HepG2 (cell line): ENCODE measurements at regions not wholly inside any gene's neighbourhood (a gene's known extent, or its start where the extent isn't known, plus 50 kb on each side); places are given as distances from the start of the nearest gene placed in this dataset.

Source experiments
- ATAC-seq: fragments of 200-7000 bp; cut with Tn5 transposase; 3 replicates; pipeline ENCODE4 v1.9.1; 2020; ENCODE audit warnings: mild to moderate bottlenecking, moderate library complexity
- BruUV-seq: library from RNA; stranded (reverse); fragments of 400-500 nt; replicated peaks from 2 replicates; lab custom pipeline; 2021; lab: Mats Ljungman, UMichigan
- CTCF ChIA-PET: fragments of 300-600 bp; formaldehyde crosslinking; extraction: SDS; loops from one replicate; lab custom pipeline; 2021; ENCODE audit warnings: low total read pairs, inconsistent platforms, low intra/inter-chr PET ratio; lab: Yijun Ruan, JAX
- POLR2A ChIA-PET: fragments of 350-600 bp; sonication (Branson Sonifier 250); formaldehyde crosslinking; loops from one replicate; lab custom pipeline; 2020; ENCODE audit warnings: antibody characterized with exemption, inconsistent platforms; lab: Yijun Ruan, JAX
- DNase-seq: peaks from one replicate; pipeline ENCODE4 v3.0.0-alpha.2; 2015; ENCODE audit warnings: low spot score
- FAIRE-seq: peaks from 3 replicates; lab custom pipeline; 2011; peaks lifted over from hg19 to GRCh38; lab: Jason Lieb, UNC
- H2AFZ ChIP-seq: one replicate; pipeline ENCODE4 v1.6.1; 2011; ENCODE audit warnings: low read length, inconsistent platforms
- H3K27ac ChIP-seq: fragments of 300-600 bp; 3 replicates; pipeline ENCODE4 v1.8.0; 2011; ENCODE audit warnings: mixed run types, mild to moderate bottlenecking, mixed read lengths, low read length, inconsistent platforms; ENCODE audit not compliant: insufficient read depth; ENCODE audit errors: extremely low read length
- H3K27me3 ChIP-seq, 2 experiments: fragments of 200-600 bp in 1 of 2; 2 replicates in 1 of 2; 3 replicates in 1 of 2; pipeline versions ENCODE4 v1.6.0 to v1.8.0; 2011; ENCODE audit warnings: low read length in 2 of 2, mild to moderate bottlenecking in 2 of 2, moderate library complexity in 2 of 2, inconsistent platforms in 1 of 2; ENCODE audit not compliant: insufficient read depth in 2 of 2, control insufficient read depth in 1 of 2
- H3K36me3 ChIP-seq, 2 experiments: fragments of 200-600 bp in 1 of 2; replicated peaks in 1 of 2; 2 replicates in 1 of 2; 3 replicates in 1 of 2; pipeline versions ENCODE4 v1.5.1 to v1.8.0; 2011; ENCODE audit warnings: low read length in 2 of 2, inconsistent platforms in 1 of 2; ENCODE audit not compliant: insufficient read depth in 2 of 2, control insufficient read depth in 1 of 2
- H3K4me1 ChIP-seq: 2 replicates; pipeline ENCODE4 v1.5.1; 2012; ENCODE audit warnings: low read length, inconsistent platforms; ENCODE audit not compliant: insufficient read depth
- H3K4me2 ChIP-seq: 2 replicates; pipeline ENCODE4 v1.6.0; 2011; ENCODE audit warnings: low read depth, low read length, inconsistent platforms
- H3K4me3 ChIP-seq, 3 experiments: fragments of 200-600 bp in 1 of 3; sonication (generic), shearing (Covaris generic) in 1 of 3; replicated peaks in 1 of 3; 2 replicates each; pipeline ENCODE4 v1.5.1; 2011 to 2016; ENCODE audit warnings: low read length in 3 of 3, inconsistent platforms in 2 of 3, low read depth in 2 of 3, mild to moderate bottlenecking in 2 of 3, control low read depth in 1 of 3, mixed read lengths in 1 of 3; ENCODE audit not compliant: insufficient read depth in 1 of 3
- H3K79me2 ChIP-seq: one replicate; pipeline ENCODE4 v1.6.1; 2011; ENCODE audit warnings: low read length, inconsistent platforms; ENCODE audit not compliant: insufficient read depth
- H3K9ac ChIP-seq: 2 replicates; pipeline ENCODE4 v1.6.0; 2011; ENCODE audit warnings: mild to moderate bottlenecking, low read depth, low read length, inconsistent platforms; ENCODE audit not compliant: insufficient read depth
- H3K9me3 ChIP-seq: 2 replicates; pipeline ENCODE4 v1.5.1; 2012; ENCODE audit warnings: mild to moderate bottlenecking, low read length
- H4K20me1 ChIP-seq: 2 replicates; pipeline ENCODE4 v1.6.0; 2011; ENCODE audit warnings: inconsistent platforms, mild to moderate bottlenecking, low read length, moderate library complexity; ENCODE audit not compliant: insufficient read depth
- EZH2 ChIP-seq: conservative IDR thresholded peaks from 2 replicates; pipeline ENCODE4 v1.6.1; 2012; ENCODE audit warnings: mild to moderate bottlenecking, low read depth, low read length, moderate library complexity
- FOSL1 ChIP-seq: sonication (generic); formaldehyde crosslinking; IDR thresholded peaks from 2 replicates; pipeline ENCODE4 v1.9.0; 2021; ENCODE audit warnings: missing genetic modification reagents, borderline replicate concordance
- GATAD2A ChIP-seq: IDR thresholded peaks from 2 replicates; pipeline ENCODE4 v1.6.1; 2016
- HMG20B ChIP-seq: conservative IDR thresholded peaks from 2 replicates; pipeline ENCODE4 v1.6.1; 2016; ENCODE audit warnings: missing genetic modification reagents, missing compliant biosample characterization
- KLF16 ChIP-seq, 2 experiments: sonication (generic) in 1 of 2; formaldehyde crosslinking in 1 of 2; IDR thresholded peaks; 2 replicates each; pipeline versions ENCODE4 v1.6.1 to v1.8.0; 2016 to 2023; ENCODE audit warnings: missing genetic modification reagents in 2 of 2, missing compliant biosample characterization in 1 of 2
- NONO ChIP-seq, 2 experiments: fragments of 450-650 bp in 1 of 2; sonication (generic) in 1 of 2; formaldehyde crosslinking in 1 of 2; IDR thresholded peaks in 1 of 2; conservative IDR thresholded peaks in 1 of 2; 2 replicates each; pipeline versions ENCODE4 v1.6.1 to v1.8.0; 2017 to 2022; ENCODE audit warnings: mild to moderate bottlenecking in 1 of 2, missing genetic modification reagents in 1 of 2, moderate library complexity in 1 of 2
- NR2F1 ChIP-seq, 2 experiments: fragments of 450-650 bp in 1 of 2; formaldehyde crosslinking in 1 of 2; IDR thresholded peaks; 2 replicates each; pipeline versions ENCODE4 v1.5.0 to v1.6.1; 2016 to 2020; ENCODE audit warnings: mild to moderate bottlenecking in 1 of 2, missing compliant biosample characterization in 1 of 2, missing genetic modification reagents in 1 of 2, moderate library complexity in 1 of 2
- RFX1 ChIP-seq: fragments of 450-650 bp; IDR thresholded peaks from 2 replicates; pipeline ENCODE4 v1.6.1; 2017
- TRIM22 ChIP-seq: fragments of 450-650 bp; IDR thresholded peaks from 2 replicates; pipeline ENCODE4 v1.6.1; 2017
- ZFAT ChIP-seq: sonication (generic); formaldehyde crosslinking; conservative IDR thresholded peaks from 2 replicates; pipeline ENCODE4 v1.8.1; 2023; ENCODE audit warnings: missing genetic modification reagents, inconsistent platforms
- ZNF784 ChIP-seq: sonication (generic); formaldehyde crosslinking; IDR thresholded peaks from 2 replicates; pipeline ENCODE4 v1.5.1; 2020; ENCODE audit warnings: missing genetic modification reagents, mild to moderate bottlenecking, borderline replicate concordance
- ZNF83 ChIP-seq: sonication (generic); formaldehyde crosslinking; IDR thresholded peaks from 2 replicates; pipeline ENCODE4 v1.4.0; 2020; ENCODE audit warnings: missing genetic modification reagents, mild to moderate bottlenecking, borderline replicate concordance
- in situ Hi-C: cut with HindIII; loops from 2 replicates; pipeline ENCODE4 v1.10.0; 2017; ENCODE audit warnings: low pct_unique_long_range_greater_than_20kb; ENCODE audit not compliant: extremely low pct_ligation_motif_present
- intact Hi-C: fragments of 100-400 bp; cut with micrococcal nuclease; formaldehyde crosslinking; loops from one replicate; pipeline ENCODE4 v1.10.0; 2022; ENCODE audit not compliant: unreplicated experiment
- TF ChIP-seq, protein P1 (sequence below): sonication (generic); formaldehyde crosslinking; IDR thresholded peaks from 2 replicates; pipeline ENCODE4 v1.4.0; 2020; ENCODE audit warnings: missing genetic modification reagents
- TF ChIP-seq, protein P2 (sequence below): IDR thresholded peaks from 2 replicates; pipeline ENCODE4 v1.6.1; 2016; ENCODE audit warnings: low read depth

DNA sequence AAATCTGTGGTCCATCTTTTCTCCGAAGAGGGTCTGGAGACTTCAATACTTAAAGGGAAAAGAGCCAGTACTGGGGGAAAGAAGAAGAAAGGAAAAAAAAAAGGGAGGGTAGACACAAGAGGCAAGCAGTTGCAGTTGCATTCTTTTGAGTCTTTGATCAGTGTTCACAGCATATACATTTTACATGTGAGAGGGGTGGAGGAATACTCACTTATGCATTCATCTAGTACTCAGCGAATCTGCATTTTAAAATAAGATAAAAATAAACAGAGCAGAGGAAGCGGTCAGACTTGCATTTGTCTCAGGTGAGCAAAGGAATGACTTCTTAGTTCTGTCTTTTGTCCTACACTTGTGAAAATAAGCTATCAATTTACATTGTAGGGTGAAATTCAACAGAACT lies 275.6 kb downstream of the SLC7A11 start (continued):
- no peak for TF ChIP-seq NR2F1 (CRISPR knock-in tag; IDR thresholded peaks at IDR 0.05)
- TF ChIP-seq RFX1, result no peak
- no peak for TF ChIP-seq EZH2
- TF ChIP-seq, protein P1, sequence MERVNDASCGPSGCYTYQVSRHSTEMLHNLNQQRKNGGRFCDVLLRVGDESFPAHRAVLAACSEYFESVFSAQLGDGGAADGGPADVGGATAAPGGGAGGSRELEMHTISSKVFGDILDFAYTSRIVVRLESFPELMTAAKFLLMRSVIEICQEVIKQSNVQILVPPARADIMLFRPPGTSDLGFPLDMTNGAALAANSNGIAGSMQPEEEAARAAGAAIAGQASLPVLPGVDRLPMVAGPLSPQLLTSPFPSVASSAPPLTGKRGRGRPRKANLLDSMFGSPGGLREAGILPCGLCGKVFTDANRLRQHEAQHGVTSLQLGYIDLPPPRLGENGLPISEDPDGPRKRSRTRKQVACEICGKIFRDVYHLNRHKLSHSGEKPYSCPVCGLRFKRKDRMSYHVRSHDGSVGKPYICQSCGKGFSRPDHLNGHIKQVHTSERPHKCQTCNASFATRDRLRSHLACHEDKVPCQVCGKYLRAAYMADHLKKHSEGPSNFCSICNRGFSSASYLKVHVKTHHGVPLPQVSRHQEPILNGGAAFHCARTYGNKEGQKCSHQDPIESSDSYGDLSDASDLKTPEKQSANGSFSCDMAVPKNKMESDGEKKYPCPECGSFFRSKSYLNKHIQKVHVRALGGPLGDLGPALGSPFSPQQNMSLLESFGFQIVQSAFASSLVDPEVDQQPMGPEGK (CRISPR knock-in tag), result no peak
- no peak for TF ChIP-seq NONO (IDR thresholded peaks at IDR 0.05)
- no peak for TF ChIP-seq NONO (CRISPR knock-in tag; conservative IDR thresholded peaks at IDR 0.05)
- TF ChIP-seq ZNF83 (CRISPR knock-in tag), result no peak
- TF ChIP-seq HMG20B (CRISPR knock-in tag), result no peak
- no peak for TF ChIP-seq KLF16 (CRISPR knock-in tag; IDR thresholded peaks at IDR 0.05)
- TF ChIP-seq, all 625 proteins: peak for 0

GRCh38 chr4:137961051-137961438 lies 281.1 kb downstream of the SLC7A11 start:
- FAIRE-seq (no peak), DNase-seq (no peak), ATAC-seq (no peak)
- BruUV-seq, result no TSS peak
- Histone ChIP-seq H3K4me2 (no peak overlapping the region), H3K36me3 (no peaks in the 10 kb centered on the region), H3K9ac (no peak overlapping the region), H3K4me3 (no peak overlapping the region), H3K9me3 (no peaks in the 10 kb centered on the region), H3K79me2 (no peaks in the 10 kb centered on the region), H3K27me3 (no peaks in the 10 kb centered on the region), H3K27ac (no peak overlapping the region), H4K20me1 (no peaks in the 10 kb centered on the region), H3K4me1 (no peaks in the 10 kb centered on the region), H2AFZ (no peak overlapping the region)
- intact Hi-C loops (no loop called here), in situ Hi-C loops (no loop called here)
- ChIA-PET CTCF (no interaction called here), POLR2A (no interaction called here)
- TF ChIP-seq TRIM22, result no peak
- no peak for TF ChIP-seq ZFAT
- TF ChIP-seq, protein P2, sequence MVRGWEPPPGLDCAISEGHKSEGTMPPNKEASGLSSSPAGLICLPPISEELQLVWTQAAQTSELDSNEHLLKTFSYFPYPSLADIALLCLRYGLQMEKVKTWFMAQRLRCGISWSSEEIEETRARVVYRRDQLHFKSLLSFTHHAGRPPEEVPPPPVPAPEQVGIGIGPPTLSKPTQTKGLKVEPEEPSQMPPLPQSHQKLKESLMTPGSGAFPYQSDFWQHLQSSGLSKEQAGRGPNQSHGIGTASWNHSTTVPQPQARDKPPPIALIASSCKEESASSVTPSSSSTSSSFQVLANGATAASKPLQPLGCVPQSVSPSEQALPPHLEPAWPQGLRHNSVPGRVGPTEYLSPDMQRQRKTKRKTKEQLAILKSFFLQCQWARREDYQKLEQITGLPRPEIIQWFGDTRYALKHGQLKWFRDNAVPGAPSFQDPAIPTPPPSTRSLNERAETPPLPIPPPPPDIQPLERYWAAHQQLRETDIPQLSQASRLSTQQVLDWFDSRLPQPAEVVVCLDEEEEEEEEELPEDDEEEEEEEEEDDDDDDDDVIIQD (CRISPR knock-in tag), result no peak
- TF ChIP-seq ZNF784 (CRISPR knock-in tag), result no peak
- no peak for TF ChIP-seq FOSL1 (CRISPR knock-in tag)
- TF ChIP-seq GATAD2A (CRISPR knock-in tag), result no peak
